ENCODE measurements at regions not wholly inside any gene's neighbourhood (a gene's known extent, or its start where the extent isn't known, plus 50 kb on each side); places are given as distances from the start of the nearest gene placed in this dataset.

DNA sequence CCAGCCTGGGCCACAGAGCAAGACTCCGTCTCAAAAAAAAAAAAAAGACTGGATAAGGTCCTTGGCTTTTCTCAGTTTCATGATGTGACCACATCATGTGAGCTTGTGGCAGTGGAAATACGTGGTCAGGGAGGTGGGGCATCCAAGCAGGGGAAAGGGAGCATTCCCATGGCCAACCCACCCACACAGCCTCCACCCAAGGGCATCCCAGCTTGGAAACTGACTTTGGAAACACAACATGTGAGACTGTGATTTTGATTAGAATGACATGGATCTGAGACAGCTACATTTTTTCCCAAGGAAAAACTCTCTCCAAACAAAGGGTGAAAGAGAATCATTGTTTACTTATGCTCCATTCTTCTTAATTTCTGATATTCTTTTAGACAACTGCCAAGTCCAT lies 405.0 kb upstream of the ZNF507 start:
- no peak for TF ChIP-seq POLR2A (IDR thresholded peaks at IDR 0.05; ENCODE audit: low read depth, low read length)
- no peak for TF ChIP-seq POLR2AphosphoS5 (IDR thresholded peaks at IDR 0.05; ENCODE audit: low read depth, low read length)
- no peak for TF ChIP-seq TAF1 (IDR thresholded peaks at IDR 0.05; ENCODE audit: borderline replicate concordance, low read depth, low read length)

All from GM12892 (cell line).